ENCODE measurements at regions not wholly inside any gene's neighbourhood (a gene's known extent, or its start where the extent isn't known, plus 50 kb on each side); places are given as distances from the start of the nearest gene placed in this dataset.

GRCh38 chr4:186820391-186820891, 96.8 kb upstream of the FAT1 start:
- TF ChIP-seq TAF1 (IDR thresholded peaks at IDR 0.05; ENCODE audit: low read depth, low read length), result no peak
- no peak for TF ChIP-seq JUN (IDR thresholded peaks at IDR 0.05; ENCODE audit: low read depth, low read length)

Measured in H1 (cell line).